Left ventricle myocardium inferior (tissue), 1 donor: ENCODE measurements at regions not wholly inside any gene's neighbourhood (a gene's known extent, or its start where the extent isn't known, plus 50 kb on each side); places are given as distances from the start of the nearest gene placed in this dataset.

Experiments
- DNase-seq: peaks from one replicate; pipeline ENCODE4 v3.0.0-alpha.2; 2020
- H3K27ac ChIP-seq: fragments of 200-600 bp; replicated peaks from 2 replicates; pipeline ENCODE4 v1.8.0; 2021
- H3K27me3 ChIP-seq: fragments of 200-600 bp; 2 replicates; pipeline ENCODE4 v1.8.0; 2021; ENCODE audit warnings: low read depth
- H3K36me3 ChIP-seq: fragments of 200-600 bp; 2 replicates; pipeline ENCODE4 v1.8.0; 2021
- H3K4me1 ChIP-seq: fragments of 200-600 bp; 2 replicates; pipeline ENCODE4 v1.8.0; 2021
- H3K4me3 ChIP-seq: fragments of 200-600 bp; 2 replicates; pipeline ENCODE4 v1.8.0; 2021; ENCODE audit warnings: mild to moderate bottlenecking, moderate library complexity
- H3K9me3 ChIP-seq: fragments of 200-600 bp; replicated peaks from 2 replicates; pipeline ENCODE4 v1.8.0; 2021
- CTCF ChIP-seq: fragments of 200-600 bp; IDR thresholded peaks from 2 replicates; pipeline ENCODE4 v1.8.0; 2021; ENCODE audit warnings: antibody characterized with exemption, mild to moderate bottlenecking, borderline replicate concordance
- intact Hi-C: fragments of 100-400 bp; cut with micrococcal nuclease; formaldehyde crosslinking; loops from one replicate; pipeline ENCODE4 v1.11.0; 2022
- donor health status: DM: no; HTN: yes; CAD: no; lungs with severe emphysema.

GRCh38 chr16:80080287-80080851 is 460.4 kb upstream of the DYNLRB2 start:
- Histone ChIP-seq H3K9me3 (no peaks in the 10 kb centered on the region), H3K27ac (no peak overlapping the region), H3K36me3 (no peaks in the 10 kb centered on the region), H3K27me3 (no peaks in the 10 kb centered on the region), H3K4me3 (no peak overlapping the region), H3K4me1 (peaks cover 6% of the 10 kb centered on the region)
- intact Hi-C loops = no loop called here
- TF ChIP-seq CTCF = no peak
- no peak for DNase-seq

GRCh38 chr16:80079072-80079471 is 461.7 kb upstream of the DYNLRB2 start:
- intact Hi-C loops = no loop called here
- Histone ChIP-seq H3K27ac (no peak overlapping the region), H3K27me3 (no peaks in the 10 kb centered on the region), H3K36me3 (no peaks in the 10 kb centered on the region), H3K4me3 (no peak overlapping the region), H3K9me3 (no peaks in the 10 kb centered on the region), H3K4me1 (peaks cover 1% of the 10 kb centered on the region)
- no peak for TF ChIP-seq CTCF
- no peak for DNase-seq

GRCh38 chr16:80077696-80078095 is 463.1 kb upstream of the DYNLRB2 start:
- Histone ChIP-seq H3K9me3 (no peaks in the 10 kb centered on the region), H3K27me3 (no peaks in the 10 kb centered on the region), H3K4me1 (no peaks in the 10 kb centered on the region), H3K27ac (no peak overlapping the region), H3K4me3 (no peak overlapping the region), H3K36me3 (no peaks in the 10 kb centered on the region)
- DNase-seq = no peak
- no peak for TF ChIP-seq CTCF
- intact Hi-C loops = no loop called here

GRCh38 chr16:80074329-80074728 is 466.5 kb upstream of the DYNLRB2 start:
- no peak overlapping the region for H3K4me3 ChIP-seq
- no peak for TF ChIP-seq CTCF
- H3K27ac ChIP-seq = no peak overlapping the region
- intact Hi-C loops = no loop called here
- DNase-seq = no peak
- H3K27me3 ChIP-seq = peaks cover 12% of the 10 kb centered on the region
- no peaks in the 10 kb centered on the region for H3K36me3 ChIP-seq
- H3K4me1 ChIP-seq = no peaks in the 10 kb centered on the region
- H3K9me3 ChIP-seq = peaks cover 8% of the 10 kb centered on the region

- no peaks in the 10 kb centered on the region for H3K36me3 ChIP-seq
- H3K4me1 ChIP-seq = no peaks in the 10 kb centered on the region
- H3K9me3 ChIP-seq = peaks cover 9% of the 10 kb centered on the region
- H3K27me3 ChIP-seq = peaks cover 12% of the 10 kb centered on the region
- DNase-seq = no peak
- H3K4me3 ChIP-seq = no peak overlapping the region
- intact Hi-C loops = no loop called here
- H3K27ac ChIP-seq = no peak overlapping the region
- no peak for TF ChIP-seq CTCF
These were observed 468.8 kb upstream of the DYNLRB2 start for GRCh38 chr16:80071964-80072456.
